IPS-15b (cell line): ENCODE measurements at regions not wholly inside any gene's neighbourhood (a gene's known extent, or its start where the extent isn't known, plus 50 kb on each side); places are given as distances from the start of the nearest gene placed in this dataset.

Experiments
- H3K27me3 ChIP-seq: one replicate; pipeline ENCODE4 v1.6.1; 2013; ENCODE audit warnings: low read length; ENCODE audit not compliant: control insufficient read depth, insufficient read depth
- H3K36me3 ChIP-seq: one replicate; pipeline ENCODE4 v1.6.1; 2013; ENCODE audit warnings: low read length; ENCODE audit not compliant: control insufficient read depth, insufficient read depth
- H3K4me1 ChIP-seq: one replicate; pipeline ENCODE4 v1.6.1; 2013; ENCODE audit warnings: mild to moderate bottlenecking, low read length; ENCODE audit not compliant: control insufficient read depth, insufficient read depth
- H3K4me3 ChIP-seq: one replicate; pipeline ENCODE4 v1.5.1; 2013; ENCODE audit warnings: low read depth, low read length
- H3K9ac ChIP-seq: one replicate; pipeline ENCODE4 v1.6.1; 2013; ENCODE audit warnings: low read depth, mild to moderate bottlenecking, low read length
- H3K9me3 ChIP-seq: one replicate; pipeline ENCODE4 v1.6.1; 2013; ENCODE audit warnings: mild to moderate bottlenecking, low read length; ENCODE audit not compliant: control insufficient read depth, insufficient read depth

DNA sequence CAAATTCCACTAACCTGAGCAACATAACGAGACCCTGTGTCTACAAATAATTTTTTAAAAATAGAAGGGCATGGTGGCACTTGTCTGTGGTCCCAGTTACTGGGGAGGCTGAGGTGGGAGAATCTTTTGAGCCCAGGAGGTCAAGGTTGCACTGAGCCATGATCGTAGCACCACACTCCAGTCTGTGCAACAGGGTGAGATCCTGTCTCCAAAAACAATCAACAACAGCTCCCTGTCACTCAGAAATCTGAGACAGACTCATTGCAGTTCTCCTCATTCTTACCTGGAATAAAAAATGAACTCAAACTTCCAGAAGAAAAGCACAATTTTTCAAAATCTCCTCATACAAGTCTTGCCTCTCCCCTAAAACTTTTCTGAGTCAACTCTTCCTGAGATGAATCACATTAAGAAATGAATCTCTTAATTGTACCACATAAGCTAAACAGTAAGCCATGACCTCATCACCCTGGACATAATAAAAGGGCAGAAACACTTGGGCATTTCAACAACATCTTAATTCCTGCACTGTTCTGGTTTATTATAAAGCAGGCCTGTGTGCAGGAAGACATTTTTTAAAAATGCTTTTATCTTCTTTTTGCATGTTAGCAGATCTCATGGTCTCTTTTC is 214.3 kb upstream of the CDKN3 start:
- no peak overlapping the region for H3K9ac ChIP-seq
- no peaks in the 10 kb centered on the region for H3K27me3 ChIP-seq
- no peak overlapping the region for H3K4me3 ChIP-seq
- H3K9me3 ChIP-seq: no peaks in the 10 kb centered on the region
- no peaks in the 10 kb centered on the region for H3K36me3 ChIP-seq
- no peaks in the 10 kb centered on the region for H3K4me1 ChIP-seq

GRCh38 chr14:54186821-54187763 is 209.7 kb upstream of the CDKN3 start:
- H3K9ac ChIP-seq: no peak overlapping the region
- H3K4me1 ChIP-seq: peaks cover 5% of the 10 kb centered on the region
- H3K27me3 ChIP-seq: no peaks in the 10 kb centered on the region
- no peaks in the 10 kb centered on the region for H3K36me3 ChIP-seq
- no peaks in the 10 kb centered on the region for H3K9me3 ChIP-seq
- H3K4me3 ChIP-seq: no peak overlapping the region

GRCh38 chr14:54188064-54188666 is 208.6 kb upstream of the CDKN3 start:
- H3K4me3 ChIP-seq: no peak overlapping the region
- no peak overlapping the region for H3K9ac ChIP-seq
- no peaks in the 10 kb centered on the region for H3K27me3 ChIP-seq
- no peaks in the 10 kb centered on the region for H3K9me3 ChIP-seq
- H3K36me3 ChIP-seq: no peaks in the 10 kb centered on the region
- H3K4me1 ChIP-seq: peaks cover 5% of the 10 kb centered on the region

- Histone ChIP-seq H3K9ac (no peak overlapping the region), H3K4me1 (peaks cover 5% of the 10 kb centered on the region), H3K4me3 (no peak overlapping the region), H3K27me3 (no peaks in the 10 kb centered on the region), H3K36me3 (no peaks in the 10 kb centered on the region), H3K9me3 (no peaks in the 10 kb centered on the region)
Measured at GRCh38 chr14:54189333-54189732, 207.5 kb upstream of the CDKN3 start.

- Histone ChIP-seq H3K9ac (no peak overlapping the region), H3K4me1 (peaks cover 5% of the 10 kb centered on the region), H3K27me3 (no peaks in the 10 kb centered on the region), H3K9me3 (no peaks in the 10 kb centered on the region), H3K36me3 (no peaks in the 10 kb centered on the region), H3K4me3 (no peak overlapping the region)
Measured at GRCh38 chr14:54189748-54190354, 207.0 kb upstream of the CDKN3 start.

DNA sequence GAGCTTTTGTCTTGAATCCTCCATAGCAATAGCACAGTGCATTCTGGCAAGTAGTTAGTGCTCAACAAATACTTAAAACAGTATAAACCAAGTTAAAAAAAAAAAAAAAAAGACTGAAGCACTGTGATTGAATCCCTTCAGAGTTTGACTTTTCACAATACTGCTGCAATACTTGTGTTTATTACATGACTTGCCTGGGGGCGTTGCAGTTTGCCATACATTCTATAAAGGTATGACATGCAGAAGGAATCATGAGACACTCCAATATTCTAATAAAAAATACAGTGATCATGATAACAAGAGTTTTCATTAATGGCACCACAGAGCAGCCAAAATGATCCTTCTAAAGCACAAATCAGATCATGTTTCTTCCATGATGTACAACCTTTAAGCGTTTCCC is 205.0 kb upstream of the CDKN3 start:
- Histone ChIP-seq H3K36me3 (no peaks in the 10 kb centered on the region), H3K4me1 (peaks cover 5% of the 10 kb centered on the region), H3K9me3 (no peaks in the 10 kb centered on the region), H3K9ac (no peak overlapping the region), H3K27me3 (no peaks in the 10 kb centered on the region), H3K4me3 (no peak overlapping the region)

DNA sequence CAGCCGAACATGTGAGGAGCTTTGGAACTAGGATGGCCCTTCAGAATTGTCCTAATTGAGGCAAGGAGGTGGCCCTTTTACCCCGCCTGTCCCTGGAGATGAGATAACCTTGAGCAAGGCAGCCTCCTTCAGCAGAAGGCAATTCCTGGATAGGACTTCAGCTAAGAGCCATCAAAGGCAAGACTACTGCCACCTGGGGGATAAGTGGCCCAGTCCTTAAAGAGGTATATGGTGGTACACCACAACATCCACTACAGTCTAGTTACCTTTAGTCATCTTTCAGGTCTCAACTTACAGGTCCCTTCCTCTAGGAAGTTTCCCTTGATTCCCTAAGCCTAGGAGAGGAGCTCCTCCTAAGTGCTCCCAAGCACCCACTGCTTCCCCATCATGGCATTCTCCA is 204.2 kb upstream of the CDKN3 start:
- Histone ChIP-seq H3K4me3 (no peak overlapping the region), H3K36me3 (no peaks in the 10 kb centered on the region), H3K9me3 (no peaks in the 10 kb centered on the region), H3K27me3 (no peaks in the 10 kb centered on the region), H3K9ac (no peak overlapping the region), H3K4me1 (peaks cover 5% of the 10 kb centered on the region)

DNA sequence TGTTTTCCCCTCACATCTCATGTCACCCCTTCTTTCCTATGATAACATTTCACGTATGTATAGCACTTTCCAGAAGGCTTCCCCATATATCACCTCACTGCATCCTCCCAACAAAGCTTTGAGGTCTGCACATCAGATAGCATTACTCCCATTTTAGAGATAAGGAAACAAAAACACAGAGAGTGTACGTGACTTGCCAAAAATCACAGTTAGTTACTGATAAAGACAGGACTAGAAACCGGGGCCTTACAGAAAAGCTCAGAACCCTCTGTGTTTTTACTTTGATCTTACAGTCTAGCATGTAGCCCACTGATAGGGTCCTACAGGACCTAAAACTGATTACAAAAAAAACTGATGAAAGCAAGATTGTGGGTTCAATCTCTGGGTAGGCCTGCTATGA is 202.9 kb upstream of the CDKN3 start:
- H3K4me1 ChIP-seq: peaks cover 5% of the 10 kb centered on the region
- H3K36me3 ChIP-seq: no peaks in the 10 kb centered on the region
- H3K27me3 ChIP-seq: no peaks in the 10 kb centered on the region
- no peak overlapping the region for H3K4me3 ChIP-seq
- no peak overlapping the region for H3K9ac ChIP-seq
- H3K9me3 ChIP-seq: no peaks in the 10 kb centered on the region

GRCh38 chr14:54194501-54194900 is 202.3 kb upstream of the CDKN3 start:
- Histone ChIP-seq H3K36me3 (no peaks in the 10 kb centered on the region), H3K4me1 (peaks cover 5% of the 10 kb centered on the region), H3K9me3 (no peaks in the 10 kb centered on the region), H3K9ac (no peak overlapping the region), H3K27me3 (no peaks in the 10 kb centered on the region), H3K4me3 (no peak overlapping the region)

DNA sequence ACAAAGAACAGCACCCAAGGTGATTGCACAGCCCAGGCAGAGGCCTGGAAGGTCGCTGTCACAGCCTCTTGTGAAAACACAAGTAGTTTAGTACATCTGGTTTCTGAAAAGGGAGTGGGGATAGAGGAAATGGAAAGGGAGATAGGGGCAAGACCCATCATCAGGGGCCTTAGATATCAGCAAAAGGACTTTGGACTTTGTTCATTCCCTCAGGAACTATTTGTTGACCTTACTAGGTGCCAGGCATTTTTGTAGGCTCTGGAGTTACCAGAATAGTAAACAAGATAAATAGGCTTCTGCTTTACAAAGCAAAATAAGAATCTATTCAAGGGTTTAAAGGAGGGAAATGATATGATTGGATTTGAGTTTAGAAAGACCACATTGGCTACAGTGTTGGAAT is 199.4 kb upstream of the CDKN3 start:
- no peak overlapping the region for H3K4me3 ChIP-seq
- H3K9ac ChIP-seq: no peak overlapping the region
- peaks cover 6% of the 10 kb centered on the region for H3K9me3 ChIP-seq
- H3K36me3 ChIP-seq: no peaks in the 10 kb centered on the region
- no peaks in the 10 kb centered on the region for H3K4me1 ChIP-seq
- no peaks in the 10 kb centered on the region for H3K27me3 ChIP-seq

DNA sequence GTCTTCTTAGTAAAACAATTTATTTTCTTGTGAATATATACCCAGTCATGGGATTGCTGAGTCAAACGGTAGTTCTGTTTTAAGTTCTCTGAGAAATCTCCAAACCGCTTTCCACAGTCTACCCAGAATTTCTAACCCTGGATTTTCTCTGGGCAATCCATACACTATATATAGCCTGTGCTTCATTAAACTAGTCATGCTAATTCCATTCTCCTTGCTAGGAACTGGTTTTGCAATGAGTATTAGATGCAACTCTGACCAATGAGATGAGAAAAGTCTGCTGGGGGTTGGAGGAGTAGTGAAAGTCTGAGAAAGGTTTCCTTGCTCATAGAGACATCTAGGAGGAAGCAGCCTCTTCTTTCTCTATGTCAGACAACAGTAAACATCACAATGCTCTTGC is 196.1 kb upstream of the CDKN3 start:
- no peak overlapping the region for H3K4me3 ChIP-seq
- no peaks in the 10 kb centered on the region for H3K36me3 ChIP-seq
- no peaks in the 10 kb centered on the region for H3K27me3 ChIP-seq
- peaks cover 6% of the 10 kb centered on the region for H3K9me3 ChIP-seq
- no peaks in the 10 kb centered on the region for H3K4me1 ChIP-seq
- H3K9ac ChIP-seq: no peak overlapping the region
